H7 (cell line): ENCODE measurements at regions not wholly inside any gene's neighbourhood (a gene's known extent, or its start where the extent isn't known, plus 50 kb on each side); places are given as distances from the start of the nearest gene placed in this dataset.

Source experiments
- DNase-seq: peaks from one replicate; pipeline ENCODE4 v3.0.0; 2012
- H3K27me3 ChIP-seq: 2 replicates; pipeline ENCODE4 v1.6.0; 2011; ENCODE audit warnings: mild to moderate bottlenecking, low read length; ENCODE audit not compliant: control insufficient read depth, insufficient read depth
- H3K36me3 ChIP-seq: replicated peaks from 2 replicates; pipeline ENCODE4 v1.5.1; 2011; ENCODE audit warnings: low read length; ENCODE audit not compliant: control insufficient read depth, insufficient read depth
- H3K4me3 ChIP-seq: 2 replicates; pipeline ENCODE4 v1.5.1; 2011; ENCODE audit warnings: low read depth, mild to moderate bottlenecking, control low read depth, low read length, moderate library complexity; ENCODE audit not compliant: insufficient read depth

DNA sequence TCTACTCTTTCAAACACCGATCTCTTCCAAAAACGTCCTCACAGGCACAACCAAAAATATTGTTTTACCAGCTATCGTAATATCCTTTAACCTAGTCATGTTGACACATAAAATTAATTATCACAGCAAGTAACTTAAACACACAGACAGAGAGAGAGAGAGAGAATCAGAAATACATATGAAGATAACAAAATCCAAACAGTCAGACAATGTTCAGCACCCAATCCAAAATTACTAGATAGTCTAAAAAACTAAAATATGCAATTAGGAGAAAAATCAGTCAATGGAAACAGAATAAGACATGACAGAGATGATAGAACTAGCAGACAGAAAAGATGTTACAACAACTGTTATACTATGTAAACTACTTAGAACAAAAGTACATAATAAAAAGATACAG lies 537.7 kb downstream of the LMO4 start:
- Histone ChIP-seq H3K27me3 (no peaks in the 10 kb centered on the region), H3K4me3 (no peak overlapping the region), H3K36me3 (no peaks in the 10 kb centered on the region)
- no peak for DNase-seq

DNA sequence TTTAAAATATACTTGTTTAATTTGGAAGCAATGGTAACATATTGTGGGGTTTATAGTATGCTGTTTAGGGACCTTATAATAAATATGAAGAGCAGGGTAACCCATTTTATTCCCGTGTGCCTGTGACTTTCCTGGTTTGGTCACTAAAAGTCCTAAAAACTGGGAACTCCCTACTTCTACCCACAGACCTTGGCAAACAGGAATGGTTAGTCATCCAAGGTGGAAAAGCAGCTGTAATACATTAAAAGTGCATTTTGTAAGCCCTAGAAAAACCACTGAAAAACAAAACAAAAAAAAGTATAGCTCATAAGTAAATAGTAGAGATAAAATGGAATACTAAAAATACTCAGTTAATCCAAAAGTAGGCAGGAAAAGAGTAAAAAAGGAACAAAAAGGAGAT lies 538.9 kb downstream of the LMO4 start:
- H3K27me3 ChIP-seq = no peaks in the 10 kb centered on the region
- no peaks in the 10 kb centered on the region for H3K36me3 ChIP-seq
- no peak overlapping the region for H3K4me3 ChIP-seq
- DNase-seq = no peak

DNA sequence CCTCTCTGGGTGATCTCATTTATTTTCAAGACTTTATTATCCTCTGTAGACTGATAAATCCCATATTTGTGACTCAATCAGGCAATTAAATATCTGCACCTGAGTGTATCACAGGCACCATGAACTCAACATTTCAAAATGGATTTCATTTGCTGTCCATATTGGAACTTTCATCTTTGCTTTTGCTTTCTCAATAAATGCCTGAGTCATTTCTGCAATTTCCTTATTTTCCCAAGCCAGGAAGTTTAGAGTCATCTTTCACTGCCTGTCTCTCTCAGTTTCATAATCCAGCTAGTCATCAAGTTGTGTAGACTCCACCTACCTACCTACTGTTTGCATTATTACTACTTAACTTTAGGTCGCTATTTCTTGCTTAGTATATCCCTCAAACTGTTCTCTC lies 540.9 kb downstream of the LMO4 start:
- DNase-seq = no peak
- Histone ChIP-seq H3K36me3 (no peaks in the 10 kb centered on the region), H3K27me3 (no peaks in the 10 kb centered on the region), H3K4me3 (no peak overlapping the region)

DNA sequence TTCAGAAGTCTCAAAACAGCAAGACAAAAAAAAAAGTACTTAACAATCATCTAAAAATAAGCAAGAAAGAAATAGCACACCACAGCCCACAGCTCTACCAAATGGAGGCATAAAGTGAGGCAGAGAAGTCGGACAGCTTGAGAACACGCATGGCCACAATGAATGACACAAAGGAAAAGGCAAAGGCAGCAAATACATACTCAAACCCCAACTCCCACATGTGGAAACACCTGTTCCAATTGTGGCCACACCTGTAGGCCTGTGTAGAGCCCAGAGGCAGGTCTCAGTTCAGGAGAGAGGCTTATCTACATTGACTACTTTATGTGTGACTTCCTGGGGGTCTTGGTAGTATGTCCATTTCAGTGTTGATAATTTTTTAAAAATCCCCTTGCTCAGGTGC lies 543.5 kb downstream of the LMO4 start:
- no peak for DNase-seq
- H3K27me3 ChIP-seq = no peaks in the 10 kb centered on the region
- H3K4me3 ChIP-seq = no peak overlapping the region
- no peaks in the 10 kb centered on the region for H3K36me3 ChIP-seq

DNA sequence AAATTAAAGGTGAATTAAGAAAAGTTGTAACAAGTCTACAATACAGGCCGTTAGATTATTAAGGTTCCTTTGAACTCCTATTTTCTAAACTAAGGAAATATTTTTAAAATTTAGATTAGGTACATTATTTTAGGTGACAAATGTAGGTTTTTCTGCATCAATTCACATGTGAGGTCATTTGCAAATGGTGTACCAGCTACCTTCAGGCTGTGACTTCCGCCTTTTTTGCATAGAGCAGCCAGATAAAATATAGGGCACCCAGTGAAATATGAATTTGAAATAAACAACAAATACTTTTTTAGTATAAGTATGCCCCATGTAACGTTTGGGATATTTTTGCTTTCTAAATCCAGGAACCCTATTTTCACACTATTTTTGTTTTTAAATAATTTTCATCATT lies 544.0 kb downstream of the LMO4 start:
- Histone ChIP-seq H3K36me3 (no peaks in the 10 kb centered on the region), H3K4me3 (no peak overlapping the region), H3K27me3 (no peaks in the 10 kb centered on the region)
- DNase-seq = no peak

DNA sequence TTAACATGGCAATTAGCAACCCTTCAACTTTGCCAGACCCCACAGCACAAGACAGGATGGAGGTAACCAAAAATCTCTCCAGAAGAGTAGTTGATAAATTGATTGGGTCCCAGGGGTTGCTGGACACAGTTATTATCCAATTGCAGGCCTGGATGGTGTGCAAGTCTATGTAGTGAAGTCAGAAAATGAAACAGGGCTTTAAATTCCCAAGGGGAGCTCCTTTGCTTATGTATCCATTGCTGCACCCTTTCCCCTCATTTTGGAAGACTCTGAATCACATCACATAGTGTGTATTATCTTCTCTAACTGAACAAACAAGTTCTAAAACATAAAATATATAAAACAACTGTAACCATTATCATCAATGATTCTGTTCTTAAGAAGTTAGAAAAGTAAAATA lies 550.2 kb downstream of the LMO4 start:
- H3K27me3 ChIP-seq = no peaks in the 10 kb centered on the region
- DNase-seq = no peak
- H3K4me3 ChIP-seq = no peak overlapping the region
- H3K36me3 ChIP-seq = no peaks in the 10 kb centered on the region

DNA sequence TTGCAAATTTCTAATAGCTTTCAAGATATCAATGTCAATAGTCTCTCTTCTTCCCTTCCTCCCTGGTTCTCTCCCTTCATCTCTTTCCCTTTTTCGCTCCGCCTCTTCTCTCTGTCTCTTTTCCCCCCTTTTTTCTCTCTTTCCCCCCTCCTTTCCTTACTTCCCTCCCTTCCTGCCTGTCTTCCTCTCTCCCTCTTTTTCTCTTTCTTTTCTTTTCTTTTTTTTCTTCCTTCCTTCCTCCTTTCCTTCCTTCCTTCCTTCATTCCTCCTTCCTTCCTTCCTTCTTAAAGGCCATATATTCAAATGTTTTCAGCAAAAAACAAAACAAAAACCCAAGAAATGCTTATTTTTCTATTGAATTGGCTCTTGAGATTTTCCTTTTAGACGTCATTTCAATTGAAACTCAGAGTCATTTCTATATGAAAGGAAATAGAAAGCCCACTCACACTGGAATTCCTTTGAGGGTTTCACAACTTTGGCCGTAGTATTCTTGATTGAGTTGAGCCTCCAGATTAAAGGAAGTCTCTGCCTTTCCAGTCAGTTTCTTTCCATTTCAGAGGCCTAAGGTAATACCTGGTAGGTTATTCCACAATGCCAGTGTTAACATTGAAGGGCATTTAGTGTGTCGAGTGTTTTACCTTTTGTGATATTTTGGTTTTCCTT lies 551.5 kb downstream of the LMO4 start:
- H3K36me3 ChIP-seq = no peaks in the 10 kb centered on the region
- H3K4me3 ChIP-seq = no peak overlapping the region
- no peak for DNase-seq
- H3K27me3 ChIP-seq = no peaks in the 10 kb centered on the region

DNA sequence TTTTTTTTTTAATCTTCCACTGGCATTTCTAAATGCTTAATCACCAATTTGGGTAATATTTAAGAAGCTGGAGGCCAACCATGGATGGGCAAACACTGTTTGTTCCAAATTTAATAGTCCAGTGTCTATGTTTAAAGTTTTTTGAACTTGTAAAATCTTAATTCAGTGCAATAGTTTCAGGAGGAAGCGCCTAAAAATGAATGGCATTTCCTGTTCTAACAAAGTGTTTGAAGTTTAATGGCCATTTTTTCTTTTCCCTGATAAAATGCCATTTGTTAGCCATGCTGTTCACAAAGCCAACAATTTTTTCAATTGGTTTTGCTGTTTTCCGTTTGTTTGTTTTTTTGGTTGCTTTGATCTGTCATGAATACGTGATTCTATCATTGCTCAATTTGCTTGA lies 552.1 kb downstream of the LMO4 start:
- DNase-seq = no peak
- no peaks in the 10 kb centered on the region for H3K36me3 ChIP-seq
- no peak overlapping the region for H3K4me3 ChIP-seq
- no peaks in the 10 kb centered on the region for H3K27me3 ChIP-seq

DNA sequence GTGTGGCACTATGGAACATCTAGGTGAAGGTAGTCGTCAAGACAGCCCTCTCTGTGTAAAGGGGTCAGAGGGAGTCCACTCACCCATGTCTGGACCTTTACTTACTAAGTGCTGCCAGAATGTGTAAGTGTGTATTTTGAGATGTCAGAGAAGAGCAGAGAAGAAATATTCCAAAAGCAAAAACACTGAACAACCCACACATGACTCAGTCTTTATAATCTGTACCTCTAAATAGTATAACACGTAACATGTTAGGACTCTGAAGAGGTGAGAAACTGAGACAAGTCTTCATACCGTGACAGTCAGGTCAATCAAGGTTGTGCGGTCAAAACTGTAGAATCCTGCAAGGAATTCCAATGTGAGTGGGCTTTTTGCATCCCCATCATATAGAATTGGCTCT lies 555.2 kb downstream of the LMO4 start:
- H3K4me3 ChIP-seq = no peak overlapping the region

DNA sequence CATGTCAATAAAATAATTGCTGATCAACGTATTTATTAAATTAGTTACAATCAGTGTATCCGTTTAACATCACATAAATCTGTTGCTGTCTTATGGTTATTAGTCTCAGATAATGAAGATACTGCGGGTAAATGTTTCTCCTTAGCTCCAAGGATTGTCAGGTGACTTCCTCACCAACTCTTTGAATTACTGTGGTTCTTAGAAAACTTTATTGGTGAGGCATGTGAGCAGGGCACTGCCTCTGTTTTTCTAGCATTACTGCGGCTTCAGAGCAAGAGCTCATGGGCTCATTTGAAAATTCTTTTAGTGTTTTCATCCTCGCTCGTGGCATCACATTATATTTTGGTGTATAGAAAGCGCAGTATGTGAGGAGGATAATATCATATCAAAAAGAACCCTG lies 555.9 kb downstream of the LMO4 start:
- Histone ChIP-seq H3K4me3 (no peak overlapping the region), H3K27me3 (no peaks in the 10 kb centered on the region), H3K36me3 (no peaks in the 10 kb centered on the region)

More for the DNA sequence above, 555.2 kb downstream of the LMO4 start:
- H3K27me3 ChIP-seq = no peaks in the 10 kb centered on the region
- DNase-seq = no peak
- no peaks in the 10 kb centered on the region for H3K36me3 ChIP-seq

DNA sequence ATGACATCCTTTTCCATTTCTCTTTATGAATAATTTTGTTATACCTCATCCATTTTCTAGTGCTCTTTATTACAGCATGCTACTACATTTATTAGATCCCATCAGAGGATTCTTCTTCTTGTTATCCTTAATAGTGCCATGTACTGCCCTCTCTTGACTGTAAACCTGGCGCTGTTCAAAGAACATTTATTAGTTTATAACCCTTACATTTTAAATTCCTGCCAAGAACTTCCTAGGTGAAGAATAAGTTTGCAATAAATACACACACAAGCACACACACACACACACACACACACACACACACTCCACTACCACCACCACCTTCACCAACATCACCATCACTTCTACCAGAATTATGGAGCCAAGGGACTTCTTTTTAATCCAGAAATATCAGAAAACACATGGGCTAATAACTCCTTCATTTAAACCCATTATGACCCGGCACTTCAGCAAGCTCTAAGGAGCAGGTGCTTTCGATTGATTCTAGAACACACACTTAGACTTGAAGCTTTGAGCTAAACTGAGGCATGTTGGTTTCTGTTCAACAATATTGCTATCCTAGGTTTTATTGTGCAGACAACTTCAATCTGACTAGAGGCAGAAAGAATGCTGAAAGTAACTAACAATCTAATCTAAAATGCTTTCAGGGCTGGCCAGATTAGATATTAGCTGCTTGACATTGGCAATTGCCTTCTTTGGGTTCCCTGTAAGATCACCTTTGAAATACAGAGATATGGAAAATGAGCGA lies 556.8 kb downstream of the LMO4 start:
- DNase-seq = no peak
- Histone ChIP-seq H3K27me3 (no peaks in the 10 kb centered on the region), H3K36me3 (no peaks in the 10 kb centered on the region), H3K4me3 (no peak overlapping the region)

More for the DNA sequence above, 555.9 kb downstream of the LMO4 start:
- no peak for DNase-seq

DNA sequence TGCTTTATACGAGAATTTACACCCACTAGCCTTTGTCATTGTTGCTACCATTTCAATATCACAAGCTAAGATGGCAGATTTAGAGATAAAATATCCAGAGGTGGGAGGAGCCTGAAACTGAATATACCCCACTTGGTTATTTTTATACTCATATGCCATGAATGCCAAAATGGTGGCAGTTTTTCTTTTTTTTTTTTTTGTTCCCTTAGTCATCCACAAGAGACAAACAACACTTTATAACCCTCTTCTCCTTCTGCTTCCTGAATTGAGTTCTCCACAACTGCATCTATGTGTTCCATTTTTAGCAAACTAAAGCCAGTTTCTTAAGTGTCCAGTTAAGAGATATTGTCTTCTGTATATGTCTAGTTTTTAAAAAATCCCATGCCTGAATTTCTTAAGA lies 558.4 kb downstream of the LMO4 start:
- DNase-seq = no peak
- H3K4me3 ChIP-seq = no peak overlapping the region
- H3K27me3 ChIP-seq = no peaks in the 10 kb centered on the region
- no peaks in the 10 kb centered on the region for H3K36me3 ChIP-seq

DNA sequence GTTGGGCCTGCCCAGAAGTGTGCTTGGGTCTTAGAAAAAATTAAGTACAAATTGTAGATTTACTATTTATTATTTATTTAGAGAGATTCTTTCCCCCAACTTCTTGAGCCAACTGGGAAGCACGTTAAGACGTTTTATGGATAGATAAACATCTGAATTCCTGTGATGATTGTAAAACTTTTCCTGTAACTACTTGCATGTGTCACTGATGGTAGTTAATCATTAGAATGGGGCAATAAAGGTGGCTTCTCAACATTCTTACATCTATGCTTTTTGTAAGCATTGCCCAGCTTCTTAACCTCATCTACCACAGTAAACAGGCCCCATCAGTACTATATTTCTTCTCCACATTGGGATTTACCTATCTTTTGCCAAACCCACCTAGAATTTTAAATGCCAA lies 559.8 kb downstream of the LMO4 start:
- H3K4me3 ChIP-seq = no peak overlapping the region
- H3K36me3 ChIP-seq = no peaks in the 10 kb centered on the region
- no peak for DNase-seq
- H3K27me3 ChIP-seq = no peaks in the 10 kb centered on the region

DNA sequence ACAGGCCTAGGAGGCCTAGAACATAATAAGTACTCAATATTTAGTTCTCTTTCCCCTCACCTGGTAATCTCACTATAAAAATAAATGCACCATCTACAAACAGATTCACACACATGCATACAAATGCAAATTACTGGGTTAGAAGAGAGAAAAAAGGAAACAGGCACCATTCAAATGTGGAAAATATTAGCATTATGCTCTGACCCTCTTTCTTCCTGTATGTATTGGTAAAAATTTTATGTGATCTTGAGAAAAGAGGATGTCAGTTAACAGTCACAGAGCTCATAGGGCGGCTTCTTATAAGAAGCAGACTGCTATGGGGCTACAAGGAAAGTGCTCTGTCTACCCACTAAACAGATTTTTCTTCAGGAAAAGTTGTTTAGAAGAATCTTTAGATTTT lies 565.4 kb downstream of the LMO4 start:
- no peaks in the 10 kb centered on the region for H3K36me3 ChIP-seq

DNA sequence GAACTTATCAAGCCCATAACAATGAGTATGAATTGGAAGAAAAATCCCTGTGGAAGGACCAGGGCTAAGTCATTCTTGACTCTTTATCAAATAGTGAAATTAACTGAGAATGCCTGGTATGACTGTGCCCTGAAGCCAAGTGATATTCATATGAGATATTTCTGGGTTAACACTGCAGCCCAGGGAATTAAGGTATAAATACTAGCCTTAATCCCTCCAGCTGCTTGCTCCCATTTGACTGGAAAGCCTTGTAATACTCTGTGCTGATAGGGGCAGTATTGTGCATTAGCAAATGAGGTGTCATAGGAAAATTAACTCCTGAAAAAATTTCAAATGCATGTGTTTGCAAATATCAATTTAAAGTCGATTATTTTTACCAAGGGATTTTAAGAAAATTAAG lies 568.8 kb downstream of the LMO4 start:
- DNase-seq = no peak
- no peak overlapping the region for H3K4me3 ChIP-seq
- no peaks in the 10 kb centered on the region for H3K36me3 ChIP-seq
- H3K27me3 ChIP-seq = no peaks in the 10 kb centered on the region

More for the DNA sequence above, 565.4 kb downstream of the LMO4 start:
- Histone ChIP-seq H3K27me3 (no peaks in the 10 kb centered on the region), H3K4me3 (no peak overlapping the region)
- DNase-seq = no peak
